ENCODE measurements at regions not wholly inside any gene's neighbourhood (a gene's known extent, or its start where the extent isn't known, plus 50 kb on each side); places are given as distances from the start of the nearest gene placed in this dataset.

GRCh38 chr11:134763030-134763388 lies 351.0 kb upstream of the B3GAT1 start:
- no peak for DNase-seq (ENCODE audit: low spot score)
- in situ Hi-C loops (cut with MboI; ENCODE audit: low sequenced_read_pairs, unreplicated experiment), result no loop called here
- TF ChIP-seq, protein P1, sequence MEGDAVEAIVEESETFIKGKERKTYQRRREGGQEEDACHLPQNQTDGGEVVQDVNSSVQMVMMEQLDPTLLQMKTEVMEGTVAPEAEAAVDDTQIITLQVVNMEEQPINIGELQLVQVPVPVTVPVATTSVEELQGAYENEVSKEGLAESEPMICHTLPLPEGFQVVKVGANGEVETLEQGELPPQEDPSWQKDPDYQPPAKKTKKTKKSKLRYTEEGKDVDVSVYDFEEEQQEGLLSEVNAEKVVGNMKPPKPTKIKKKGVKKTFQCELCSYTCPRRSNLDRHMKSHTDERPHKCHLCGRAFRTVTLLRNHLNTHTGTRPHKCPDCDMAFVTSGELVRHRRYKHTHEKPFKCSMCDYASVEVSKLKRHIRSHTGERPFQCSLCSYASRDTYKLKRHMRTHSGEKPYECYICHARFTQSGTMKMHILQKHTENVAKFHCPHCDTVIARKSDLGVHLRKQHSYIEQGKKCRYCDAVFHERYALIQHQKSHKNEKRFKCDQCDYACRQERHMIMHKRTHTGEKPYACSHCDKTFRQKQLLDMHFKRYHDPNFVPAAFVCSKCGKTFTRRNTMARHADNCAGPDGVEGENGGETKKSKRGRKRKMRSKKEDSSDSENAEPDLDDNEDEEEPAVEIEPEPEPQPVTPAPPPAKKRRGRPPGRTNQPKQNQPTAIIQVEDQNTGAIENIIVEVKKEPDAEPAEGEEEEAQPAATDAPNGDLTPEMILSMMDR (IDR thresholded peaks at IDR 0.05; ENCODE audit: borderline replicate concordance, control extremely low read depth, extremely low read depth, insufficient read depth, missing control alignments), result no peak

GRCh38 chr11:134762248-134763029 lies 350.4 kb upstream of the B3GAT1 start:
- TF ChIP-seq, protein P1 (IDR thresholded peaks at IDR 0.05; ENCODE audit: borderline replicate concordance, control extremely low read depth, extremely low read depth, insufficient read depth, missing control alignments), result no peak
- no peak for DNase-seq (ENCODE audit: low spot score)
- in situ Hi-C loops (cut with MboI; ENCODE audit: low sequenced_read_pairs, unreplicated experiment), result no loop called here

- TF ChIP-seq, protein P1 (IDR thresholded peaks at IDR 0.05; ENCODE audit: borderline replicate concordance, control extremely low read depth, extremely low read depth, insufficient read depth, missing control alignments), result no peak
- in situ Hi-C loops (cut with MboI; ENCODE audit: low sequenced_read_pairs, unreplicated experiment), result no loop called here
- no peak for DNase-seq (ENCODE audit: low spot score)
Observed at GRCh38 chr11:134761926-134762247, 349.8 kb upstream of the B3GAT1 start.

- DNase-seq (ENCODE audit: low spot score), result no peak
- TF ChIP-seq, protein P1 (IDR thresholded peaks at IDR 0.05; ENCODE audit: borderline replicate concordance, control extremely low read depth, extremely low read depth, insufficient read depth, missing control alignments), result no peak
- in situ Hi-C loops (cut with MboI; ENCODE audit: low sequenced_read_pairs, unreplicated experiment), result no loop called here
Observed at GRCh38 chr11:134761386-134761785, 349.3 kb upstream of the B3GAT1 start.

- DNase-seq (ENCODE audit: low spot score), result no peak
- TF ChIP-seq, protein P1 (IDR thresholded peaks at IDR 0.05; ENCODE audit: borderline replicate concordance, control extremely low read depth, extremely low read depth, insufficient read depth, missing control alignments), result no peak
- in situ Hi-C loops (cut with MboI; ENCODE audit: low sequenced_read_pairs, unreplicated experiment), result no loop called here
Observed at GRCh38 chr11:134760957-134761356, 348.9 kb upstream of the B3GAT1 start.

- in situ Hi-C loops (cut with MboI; ENCODE audit: low sequenced_read_pairs, unreplicated experiment), result no loop called here
- no peak for DNase-seq (ENCODE audit: low spot score)
- TF ChIP-seq, protein P1 (IDR thresholded peaks at IDR 0.05; ENCODE audit: borderline replicate concordance, control extremely low read depth, extremely low read depth, insufficient read depth, missing control alignments), result no peak
Observed at GRCh38 chr11:134760299-134760698, 348.3 kb upstream of the B3GAT1 start.

Measured in GM13976 (cell line).